Right lobe of liver (tissue), 4 donors: ENCODE measurements at regions not wholly inside any gene's neighbourhood (a gene's known extent, or its start where the extent isn't known, plus 50 kb on each side); places are given as distances from the start of the nearest gene placed in this dataset.

Source experiments
- POLR2A ChIP-seq: fragments of 450-650 bp; IDR thresholded peaks from one replicate; pipeline ENCODE4 v1.6.1; 2017; ENCODE audit warnings: antibody characterized with exemption, mild to moderate bottlenecking
- TF ChIP-seq, protein P1 (sequence below), 4 donors: fragments of 200-600 bp in 3 of 4; fragments of 450-650 bp in 1 of 4; IDR thresholded peaks; one replicate each; pipeline versions ENCODE4 v1.5.1 to v1.8.0; 2016 to 2022; ENCODE audit warnings: antibody characterized with exemption in 4 of 4, mild to moderate bottlenecking in 2 of 4
- donor health status: DM: no; HTN: no; CAD: no.
- donor health status: DM: no; HTN: no; CAD: no.
- donor health status: DM: no; HTN: yes; CAD: no.

DNA sequence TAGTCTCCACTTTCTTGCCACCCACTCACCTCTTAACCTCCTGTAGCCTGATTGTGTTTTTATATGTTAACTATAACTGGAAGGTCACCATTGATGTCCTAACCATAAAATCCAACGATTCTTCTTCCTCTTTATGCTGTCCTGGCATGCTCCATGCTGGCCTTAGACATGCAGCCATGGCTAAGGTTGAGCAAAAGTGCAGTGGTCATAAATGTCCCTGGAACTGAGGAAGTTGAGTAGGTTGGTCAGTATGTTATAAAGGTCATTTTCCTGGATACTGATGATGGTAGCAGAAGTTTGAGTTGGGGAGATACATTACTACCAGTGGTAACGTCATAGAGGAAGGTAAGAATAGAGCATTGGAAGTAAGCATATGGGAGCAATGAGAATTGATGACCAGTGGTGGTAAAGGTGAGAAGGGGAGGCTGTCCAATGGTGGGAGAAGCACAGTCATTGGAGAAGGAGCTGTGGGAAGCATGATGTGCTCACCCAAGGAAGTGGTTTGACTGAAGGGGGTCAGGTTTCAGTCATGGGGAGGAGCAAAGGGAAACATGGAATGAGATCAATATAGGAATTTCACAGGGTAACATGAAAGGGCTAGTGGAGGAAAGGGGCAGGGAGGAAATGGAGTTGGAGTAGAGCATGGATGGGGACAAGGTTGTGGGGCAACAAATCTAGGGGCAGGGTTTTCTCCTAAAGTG, 240.8 kb downstream of the DACT1 start:
- no peak for TF ChIP-seq POLR2A
- TF ChIP-seq, protein P1, sequence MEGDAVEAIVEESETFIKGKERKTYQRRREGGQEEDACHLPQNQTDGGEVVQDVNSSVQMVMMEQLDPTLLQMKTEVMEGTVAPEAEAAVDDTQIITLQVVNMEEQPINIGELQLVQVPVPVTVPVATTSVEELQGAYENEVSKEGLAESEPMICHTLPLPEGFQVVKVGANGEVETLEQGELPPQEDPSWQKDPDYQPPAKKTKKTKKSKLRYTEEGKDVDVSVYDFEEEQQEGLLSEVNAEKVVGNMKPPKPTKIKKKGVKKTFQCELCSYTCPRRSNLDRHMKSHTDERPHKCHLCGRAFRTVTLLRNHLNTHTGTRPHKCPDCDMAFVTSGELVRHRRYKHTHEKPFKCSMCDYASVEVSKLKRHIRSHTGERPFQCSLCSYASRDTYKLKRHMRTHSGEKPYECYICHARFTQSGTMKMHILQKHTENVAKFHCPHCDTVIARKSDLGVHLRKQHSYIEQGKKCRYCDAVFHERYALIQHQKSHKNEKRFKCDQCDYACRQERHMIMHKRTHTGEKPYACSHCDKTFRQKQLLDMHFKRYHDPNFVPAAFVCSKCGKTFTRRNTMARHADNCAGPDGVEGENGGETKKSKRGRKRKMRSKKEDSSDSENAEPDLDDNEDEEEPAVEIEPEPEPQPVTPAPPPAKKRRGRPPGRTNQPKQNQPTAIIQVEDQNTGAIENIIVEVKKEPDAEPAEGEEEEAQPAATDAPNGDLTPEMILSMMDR (IDR thresholded peaks at IDR 0.05): no peak
